ENCODE measurements at regions not wholly inside any gene's neighbourhood (a gene's known extent, or its start where the extent isn't known, plus 50 kb on each side); places are given as distances from the start of the nearest gene placed in this dataset.

GRCh38 chr1:244304156-244304555, 147.6 kb downstream of the ADSS2 start:
- TF ChIP-seq CTCF (conservative IDR thresholded peaks at IDR 0.05; ENCODE audit: low read length) = no peak
- TF ChIP-seq EZH2phosphoT487 (IDR thresholded peaks at IDR 0.05; ENCODE audit: borderline replicate concordance) = no peak

Measured in Loucy (cell line).